Naive B cell (primary cell): ENCODE measurements at regions not wholly inside any gene's neighbourhood (a gene's known extent, or its start where the extent isn't known, plus 50 kb on each side); places are given as distances from the start of the nearest gene placed in this dataset.

Experiments used
- ATAC-seq, 2 donors: fragments of 150-1000 bp; cut with Tn5 transposase; 2 replicates each; pipeline ENCODE4 v1.10.0; 2021; ENCODE audit warnings: low read depth in 2 of 2, mild to moderate bottlenecking in 2 of 2, moderate library complexity in 2 of 2
- DNase-seq: peaks from one replicate; pipeline ENCODE4 v3.0.0; 2022
- H3K27ac Mint-ChIP-seq, 6 donors: one replicate each; pipeline ENCODE4 v1.8.0; 2020 to 2022; ENCODE audit warnings: mild to moderate bottlenecking in 6 of 6, mixed read lengths in 6 of 6, moderate library complexity in 5 of 6, inconsistent platforms in 2 of 6
- H3K27me3 Mint-ChIP-seq, 3 donors: one replicate each; pipeline ENCODE4 v1.8.0; 2021 to 2022; ENCODE audit warnings: mixed read lengths in 3 of 3, mild to moderate bottlenecking in 1 of 3
- H3K36me3 Mint-ChIP-seq, 2 donors: one replicate each; pipeline ENCODE4 v1.8.0; 2020 to 2022; ENCODE audit warnings: mixed read lengths in 2 of 2, inconsistent platforms in 1 of 2, mild to moderate bottlenecking in 1 of 2
- H3K4me1 Mint-ChIP-seq, 3 donors: one replicate each; pipeline ENCODE4 v1.8.0; 2020 to 2022; ENCODE audit warnings: mixed read lengths in 3 of 3, inconsistent platforms in 1 of 3, mild to moderate bottlenecking in 1 of 3, moderate library complexity in 1 of 3
- H3K4me3 Mint-ChIP-seq, 8 donors: one replicate each; pipeline ENCODE4 v1.8.0; 2020 to 2022; ENCODE audit warnings: mild to moderate bottlenecking in 8 of 8, mixed read lengths in 8 of 8, moderate library complexity in 8 of 8, inconsistent platforms in 2 of 8
- H3K9me3 Mint-ChIP-seq, 7 donors: one replicate each; pipeline ENCODE4 v1.8.0; 2020 to 2022; ENCODE audit warnings: mixed read lengths in 7 of 7, mild to moderate bottlenecking in 5 of 7, inconsistent platforms in 2 of 7, moderate library complexity in 1 of 7

DNA sequence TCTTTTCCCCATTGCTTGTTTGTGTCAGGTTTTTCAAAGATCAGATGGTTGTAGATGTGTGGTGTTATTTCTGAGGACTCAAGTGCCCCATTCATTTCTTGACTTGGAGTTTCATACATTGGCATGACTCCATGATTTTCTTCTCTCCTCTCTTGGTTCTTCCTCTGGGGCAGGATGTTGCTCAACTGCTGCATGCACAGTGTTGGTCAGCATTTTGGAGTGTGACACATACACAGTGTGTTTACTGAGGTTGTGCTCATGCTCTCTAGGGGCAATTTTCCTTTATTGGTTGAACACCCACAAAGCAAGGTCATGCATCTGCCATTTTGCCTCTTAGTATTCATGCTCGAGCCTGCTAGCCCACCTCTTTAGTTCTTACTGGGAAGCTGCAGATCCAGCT, 1993.8 kb downstream of the ARAP2 start:
- Mint-ChIP-seq H3K4me1 (no peaks in the 10 kb centered on the region), H3K27ac (no peak overlapping the region), H3K27me3 (no peaks in the 10 kb centered on the region), H3K9me3 (peaks cover 2 to 9% (median 7%) of the 10 kb centered on the region in 7 donors), H3K36me3 (no peaks in the 10 kb centered on the region), H3K4me3 (no peak overlapping the region)
- DNase-seq (no peak), ATAC-seq (no peak)

DNA sequence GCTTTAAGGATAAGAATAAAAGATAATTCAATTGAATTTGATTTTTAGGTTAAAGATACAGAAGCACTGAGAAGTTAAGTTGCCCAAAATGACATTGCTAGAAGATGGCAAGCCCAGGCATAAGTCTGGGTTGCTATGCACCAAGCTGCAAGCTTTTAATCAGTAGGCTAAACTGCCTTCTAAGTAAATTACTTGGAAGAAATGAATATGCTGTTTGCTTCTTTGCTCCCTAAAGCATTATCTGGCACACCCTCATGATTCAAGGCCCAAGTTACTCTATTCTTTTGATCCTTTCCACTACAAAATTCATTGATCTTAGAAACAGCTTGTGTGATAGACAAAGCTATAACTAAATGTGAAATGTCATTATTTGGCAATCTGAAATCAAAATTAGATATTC, 1991.1 kb downstream of the ARAP2 start:
- Mint-ChIP-seq H3K4me3 (no peak overlapping the region), H3K36me3 (no peaks in the 10 kb centered on the region), H3K9me3 (peaks cover 2 to 14% (median 10%) of the 10 kb centered on the region in 7 donors), H3K27ac (no peak overlapping the region), H3K27me3 (no peaks in the 10 kb centered on the region), H3K4me1 (no peaks in the 10 kb centered on the region)
- DNase-seq = no peak
- no peak for ATAC-seq

DNA sequence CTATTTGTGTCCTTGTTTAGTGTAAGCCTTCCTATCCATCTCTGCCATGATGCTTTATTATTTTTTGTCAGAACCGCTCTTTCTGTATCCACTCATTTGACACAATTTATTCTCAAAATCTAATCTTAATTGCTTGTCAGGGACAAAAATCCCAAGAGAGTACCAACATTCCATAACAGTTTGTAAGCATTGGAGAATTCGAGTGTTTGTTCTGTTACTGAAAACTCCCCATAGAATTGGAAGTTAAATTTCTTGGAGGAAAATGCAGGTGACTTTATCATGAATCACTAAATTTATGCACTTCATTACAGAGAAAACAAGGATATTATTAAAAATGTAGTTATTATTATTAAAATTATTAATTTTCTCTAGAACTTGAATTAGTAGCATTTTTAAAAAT, 1986.1 kb downstream of the ARAP2 start:
- Mint-ChIP-seq H3K4me1 (no peaks in the 10 kb centered on the region), H3K4me3 (no peak overlapping the region), H3K9me3 (peaks cover 0 to 10% (median 5%) of the 10 kb centered on the region in 7 donors), H3K36me3 (no peaks in the 10 kb centered on the region), H3K27ac (no peak overlapping the region), H3K27me3 (no peaks in the 10 kb centered on the region)
- ATAC-seq (no peak), DNase-seq (no peak)

DNA sequence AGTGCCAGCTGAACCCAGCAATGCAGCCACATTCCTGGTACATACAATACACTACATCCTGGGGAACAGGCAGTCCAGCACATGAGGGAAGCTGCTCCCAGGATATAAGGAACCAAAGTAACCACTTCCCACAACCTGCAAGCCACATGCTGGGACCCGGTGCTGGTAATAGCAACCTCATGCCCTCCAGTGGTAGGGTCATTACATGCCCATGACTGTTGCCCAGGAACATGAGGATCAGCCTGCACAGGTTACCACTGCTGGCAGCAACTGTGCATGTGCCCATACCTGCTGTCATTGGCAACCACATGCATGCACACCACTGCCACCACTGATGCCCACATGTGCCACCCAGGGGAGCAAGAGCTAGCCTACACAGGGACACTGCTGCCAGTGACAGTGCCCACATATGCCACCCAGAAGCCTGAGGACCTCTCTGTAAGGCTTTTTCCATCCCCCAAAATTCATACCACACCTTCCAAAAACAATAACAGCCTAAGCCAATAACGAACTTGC, 1982.5 kb downstream of the ARAP2 start:
- Mint-ChIP-seq H3K27ac (no peak overlapping the region), H3K27me3 (no peaks in the 10 kb centered on the region), H3K36me3 (no peaks in the 10 kb centered on the region), H3K4me3 (no peak overlapping the region), H3K9me3 (peaks cover 0 to 13% (median 7%) of the 10 kb centered on the region in 7 donors), H3K4me1 (no peaks in the 10 kb centered on the region)
- ATAC-seq (no peak), DNase-seq (no peak)

DNA sequence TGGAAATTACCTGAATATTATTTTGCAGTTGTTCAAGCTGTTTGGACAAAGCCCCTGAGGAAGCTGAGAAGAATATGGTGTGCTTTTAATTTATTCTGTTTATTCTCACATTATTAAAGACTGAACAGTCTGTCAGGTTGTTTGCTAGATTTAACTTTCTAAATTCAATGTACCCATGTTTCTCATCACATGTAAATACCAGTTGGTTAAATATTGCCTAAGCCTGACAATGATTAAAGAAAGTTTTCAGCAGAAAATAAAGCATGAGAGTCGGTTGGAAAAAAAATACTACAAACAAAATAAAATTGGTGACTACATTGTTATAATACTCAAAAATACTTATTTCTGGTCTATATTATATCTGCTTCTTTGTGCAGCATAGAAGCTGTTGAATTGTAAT, 1974.7 kb downstream of the ARAP2 start:
- H3K27me3 Mint-ChIP-seq = no peaks in the 10 kb centered on the region
- ATAC-seq (no peak), DNase-seq (no peak)
- no peaks in the 10 kb centered on the region for H3K4me1 Mint-ChIP-seq
- no peak overlapping the region for H3K4me3 Mint-ChIP-seq
- peaks cover 0 to 8% (median 2%) of the 10 kb centered on the region in 7 donors for H3K9me3 Mint-ChIP-seq
- no peak overlapping the region for H3K27ac Mint-ChIP-seq
- H3K36me3 Mint-ChIP-seq = no peaks in the 10 kb centered on the region

DNA sequence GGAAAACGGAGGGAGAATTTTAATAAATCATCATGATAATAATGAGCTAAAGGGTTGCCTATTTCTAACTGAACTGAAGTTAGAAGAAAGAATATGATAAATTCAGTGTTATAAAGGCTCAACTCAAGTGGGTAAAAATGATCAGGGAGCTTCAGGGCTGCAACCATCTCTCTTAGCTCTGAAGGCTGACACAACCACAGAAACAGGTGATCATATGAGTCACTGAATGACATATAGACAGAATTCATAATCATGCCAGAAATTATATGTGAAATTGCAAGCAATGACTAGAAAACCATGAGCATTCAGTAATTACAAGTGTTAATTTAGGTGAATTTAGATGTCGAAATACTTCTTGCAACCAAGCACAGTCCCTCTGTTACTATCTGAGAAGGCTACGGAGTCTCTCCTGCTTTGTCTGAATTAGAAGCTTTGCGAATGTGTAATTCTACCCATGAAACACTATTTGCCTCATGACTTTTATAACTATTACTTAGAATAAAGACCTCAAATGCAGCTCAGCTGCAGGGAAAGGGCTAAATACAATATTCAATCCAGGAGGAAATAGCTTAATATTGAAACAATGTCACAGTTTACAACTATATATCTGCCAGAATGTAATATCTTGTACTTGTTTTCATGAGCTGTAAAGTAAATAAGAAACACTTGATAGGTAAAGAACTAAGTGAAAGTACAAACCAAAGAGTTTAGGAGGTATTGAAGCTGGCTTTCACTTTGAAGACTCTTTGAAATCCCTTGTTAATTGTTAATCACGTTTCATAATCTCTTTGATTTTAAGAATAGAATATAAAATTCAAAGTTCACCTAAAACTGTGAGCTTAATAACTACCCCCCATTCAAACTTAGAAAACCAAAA, 1972.6 kb downstream of the ARAP2 start:
- Mint-ChIP-seq H3K27ac (no peak overlapping the region), H3K4me1 (no peaks in the 10 kb centered on the region), H3K27me3 (no peaks in the 10 kb centered on the region), H3K36me3 (no peaks in the 10 kb centered on the region), H3K9me3 (peaks cover 0 to 6% (median 5%) of the 10 kb centered on the region in 7 donors), H3K4me3 (no peak overlapping the region)
- ATAC-seq = no peak
- DNase-seq = no peak

DNA sequence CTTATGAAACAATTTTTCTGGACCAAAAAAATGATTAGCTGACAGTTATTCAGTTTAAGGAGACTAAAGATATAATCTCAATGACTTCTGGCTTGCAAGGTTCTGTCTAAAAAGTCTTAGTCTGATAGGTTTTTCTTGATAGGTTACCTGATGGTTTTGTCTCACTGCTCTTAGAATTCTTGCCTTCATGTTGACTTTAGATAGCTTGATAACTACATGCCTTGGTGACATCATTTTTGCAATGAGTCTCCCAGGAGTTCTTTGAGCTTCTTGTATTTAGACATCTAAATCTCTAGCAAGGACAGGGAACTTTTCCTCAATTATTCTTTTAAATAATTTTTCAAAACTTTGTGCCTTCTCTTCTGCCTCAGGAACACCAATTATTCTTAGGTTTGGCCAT, 1965.3 kb downstream of the ARAP2 start:
- ATAC-seq = no peak
- no peak for DNase-seq

DNA sequence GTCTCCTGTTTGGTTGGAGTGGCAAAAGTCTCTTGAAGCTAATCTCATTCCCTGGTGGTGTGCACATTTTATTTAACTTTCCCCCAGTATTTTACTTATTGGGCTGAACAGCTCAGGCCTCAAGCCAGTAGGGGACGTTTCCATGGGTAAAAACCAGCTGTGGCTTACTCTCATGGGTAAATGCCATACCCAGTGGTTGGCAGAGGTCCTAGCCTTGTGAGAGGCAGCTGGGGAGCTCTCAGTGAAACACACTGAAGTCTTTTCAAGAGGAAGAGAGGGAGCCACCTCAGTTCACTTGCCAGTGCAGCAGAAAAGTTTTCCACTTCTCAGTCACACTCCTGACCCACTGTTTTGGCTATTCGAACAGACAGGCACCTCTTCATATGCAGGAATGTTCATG, 1964.2 kb downstream of the ARAP2 start:
- Mint-ChIP-seq H3K4me1 (no peaks in the 10 kb centered on the region), H3K9me3 (peaks cover 0 to 9% (median 5%) of the 10 kb centered on the region in 7 donors), H3K27ac (peak overlapping the region in 1 of 6 donors; percentile 38), H3K36me3 (no peaks in the 10 kb centered on the region), H3K4me3 (no peak overlapping the region), H3K27me3 (no peaks in the 10 kb centered on the region)
- no peak for DNase-seq
- ATAC-seq = no peak

More for the DNA sequence above, 1965.3 kb downstream of the ARAP2 start:
- Mint-ChIP-seq H3K27me3 (no peaks in the 10 kb centered on the region), H3K9me3 (peaks cover 0 to 9% (median 5%) of the 10 kb centered on the region in 7 donors), H3K27ac (no peak overlapping the region), H3K4me1 (no peaks in the 10 kb centered on the region), H3K4me3 (no peak overlapping the region), H3K36me3 (no peaks in the 10 kb centered on the region)

DNA sequence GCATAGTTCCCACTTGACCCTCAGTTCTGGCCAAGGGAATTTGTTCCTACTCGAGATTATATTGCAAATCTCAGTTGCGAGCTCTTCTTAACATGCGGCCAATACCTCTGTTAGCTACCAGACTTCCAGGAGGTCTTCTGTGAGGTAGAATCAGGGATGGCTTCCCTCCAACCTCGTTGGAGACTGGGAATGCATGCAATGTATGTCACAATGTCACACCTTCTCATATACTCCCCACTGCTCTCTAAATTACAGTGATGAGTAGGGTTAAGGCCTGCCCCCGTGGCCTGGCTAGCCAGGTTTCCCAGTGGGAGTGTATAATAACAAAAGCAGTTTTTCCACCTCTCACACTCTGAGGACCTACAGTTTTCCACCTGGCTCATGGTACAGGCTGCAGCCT, 1962.5 kb downstream of the ARAP2 start:
- H3K9me3 Mint-ChIP-seq = peaks cover 0 to 9% (median 0%) of the 10 kb centered on the region in 7 donors
- H3K27ac Mint-ChIP-seq = no peak overlapping the region
- no peak for DNase-seq
- H3K4me1 Mint-ChIP-seq = no peaks in the 10 kb centered on the region
- no peaks in the 10 kb centered on the region for H3K27me3 Mint-ChIP-seq
- no peak overlapping the region for H3K4me3 Mint-ChIP-seq
- H3K36me3 Mint-ChIP-seq = no peaks in the 10 kb centered on the region
- no peak for ATAC-seq

DNA sequence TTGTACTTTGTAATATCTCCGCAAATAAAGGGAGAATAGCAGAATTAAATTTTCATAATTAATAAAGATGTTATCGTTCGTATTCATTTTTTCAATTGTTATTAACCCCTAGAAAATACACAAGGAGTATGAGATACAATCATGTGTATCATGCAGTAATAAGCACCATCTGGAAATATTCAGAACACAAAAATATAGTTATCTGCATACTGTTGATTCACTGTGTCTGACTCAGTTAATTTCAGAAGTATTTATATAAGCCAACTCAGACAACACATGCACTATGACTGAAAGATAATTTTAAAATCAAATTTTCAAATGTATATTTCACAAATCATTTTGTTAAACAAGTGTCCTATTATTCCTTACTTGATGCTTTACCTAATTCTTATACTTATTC, 1954.8 kb downstream of the ARAP2 start:
- H3K36me3 Mint-ChIP-seq = no peaks in the 10 kb centered on the region
- DNase-seq (no peak), ATAC-seq (no peak)
- no peak overlapping the region for H3K4me3 Mint-ChIP-seq
- H3K4me1 Mint-ChIP-seq = no peaks in the 10 kb centered on the region
- peaks cover 0 to 2% (median 0%) of the 10 kb centered on the region in 7 donors for H3K9me3 Mint-ChIP-seq
- H3K27me3 Mint-ChIP-seq = no peaks in the 10 kb centered on the region
- no peak overlapping the region for H3K27ac Mint-ChIP-seq

DNA sequence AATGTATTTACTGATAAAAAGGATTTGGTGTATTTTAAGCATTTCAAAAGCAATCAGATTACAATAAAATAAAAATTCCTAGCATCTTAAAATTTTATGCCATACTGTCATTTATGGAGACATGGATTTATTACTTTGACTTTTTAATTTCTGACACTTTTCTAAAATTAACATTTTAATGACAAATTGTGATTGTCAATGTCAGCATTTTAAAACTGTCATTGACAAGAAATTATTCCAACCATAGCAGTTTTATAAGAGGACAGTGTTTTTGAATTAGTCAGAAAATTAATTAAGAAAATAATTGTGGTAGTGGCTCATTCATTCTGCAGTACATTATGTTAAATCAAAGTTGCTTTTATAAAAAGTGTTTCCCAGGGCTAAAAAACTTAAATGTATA, 1954.4 kb downstream of the ARAP2 start:
- DNase-seq (no peak), ATAC-seq (no peak)
- Mint-ChIP-seq H3K36me3 (no peaks in the 10 kb centered on the region), H3K27me3 (no peaks in the 10 kb centered on the region), H3K4me3 (no peak overlapping the region), H3K9me3 (peaks cover 0 to 2% (median 0%) of the 10 kb centered on the region in 7 donors), H3K4me1 (no peaks in the 10 kb centered on the region), H3K27ac (no peak overlapping the region)

DNA sequence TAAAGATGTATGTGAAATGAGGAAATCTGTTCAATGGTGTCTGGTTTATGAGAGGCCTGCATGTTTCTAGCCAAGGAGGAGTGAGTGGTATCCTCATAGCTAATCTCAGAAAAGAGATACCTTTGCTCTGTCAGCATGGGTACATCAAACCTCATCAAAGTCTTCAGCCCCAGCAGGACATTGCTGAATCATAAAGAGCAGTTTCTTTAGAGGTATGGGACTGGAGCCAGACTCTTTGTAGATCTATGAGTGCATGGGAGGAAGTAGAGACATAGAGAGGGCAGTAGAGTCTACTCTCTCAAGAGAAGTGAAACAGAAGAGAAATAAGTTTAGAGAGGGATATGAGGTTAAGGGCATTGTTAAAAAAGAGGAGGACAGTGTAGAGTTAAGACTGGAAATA, 1950.9 kb downstream of the ARAP2 start:
- no peak for ATAC-seq
- no peak overlapping the region for H3K4me3 Mint-ChIP-seq

DNA sequence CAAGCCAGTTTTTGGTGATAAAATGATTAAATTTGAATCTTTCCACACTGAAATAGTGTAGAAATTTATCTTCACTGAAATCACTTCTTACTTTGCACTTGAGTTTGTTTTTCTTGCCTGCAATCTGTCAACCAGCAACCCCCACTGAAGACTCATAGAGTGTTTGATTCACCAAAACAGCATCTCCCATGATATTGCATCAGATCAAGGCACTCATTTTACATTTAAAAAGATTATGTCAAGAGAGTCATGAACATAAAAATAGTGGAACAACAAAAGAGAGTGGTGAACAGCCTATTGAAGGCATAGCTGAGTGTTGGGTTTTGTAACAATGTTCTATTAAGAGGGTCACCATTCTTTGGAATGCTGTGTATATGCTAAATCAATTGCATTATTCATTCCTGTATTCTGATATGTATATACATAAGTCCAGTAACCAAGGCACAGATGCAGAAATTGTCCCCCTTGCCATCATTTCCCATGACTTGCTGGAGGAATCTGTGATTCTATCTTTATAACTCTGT, 1934.9 kb downstream of the ARAP2 start:
- no peaks in the 10 kb centered on the region for H3K4me1 Mint-ChIP-seq
- no peak overlapping the region for H3K27ac Mint-ChIP-seq
- ATAC-seq (no peak), DNase-seq (no peak)
- H3K36me3 Mint-ChIP-seq = no peaks in the 10 kb centered on the region
- H3K9me3 Mint-ChIP-seq = peaks cover 0 to 18% (median 5%) of the 10 kb centered on the region in 7 donors
- H3K27me3 Mint-ChIP-seq = no peaks in the 10 kb centered on the region
- H3K4me3 Mint-ChIP-seq = no peak overlapping the region

More for the DNA sequence above, 1950.9 kb downstream of the ARAP2 start:
- H3K36me3 Mint-ChIP-seq = no peaks in the 10 kb centered on the region
- H3K27ac Mint-ChIP-seq = no peak overlapping the region
- no peak for DNase-seq
- H3K4me1 Mint-ChIP-seq = no peaks in the 10 kb centered on the region
- H3K27me3 Mint-ChIP-seq = no peaks in the 10 kb centered on the region
- peaks cover 0 to 4% (median 0%) of the 10 kb centered on the region in 7 donors for H3K9me3 Mint-ChIP-seq

DNA sequence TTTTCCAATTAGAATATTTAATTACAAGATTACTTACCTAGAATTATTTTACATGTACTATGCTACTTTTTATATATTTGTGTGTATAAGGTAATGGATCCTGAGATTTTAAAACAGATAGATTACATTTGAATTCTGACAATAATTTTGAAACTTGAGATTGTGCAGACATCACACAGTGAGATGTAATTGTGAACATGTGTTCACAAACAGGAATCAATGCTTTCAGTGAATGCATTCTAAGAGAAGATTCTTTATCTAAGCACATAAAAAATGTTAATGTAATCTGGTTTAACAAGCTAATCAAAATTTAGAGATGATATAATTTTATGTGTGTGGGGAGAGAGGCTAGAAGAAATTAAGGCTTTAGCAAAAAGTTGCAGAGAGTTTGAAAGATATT, 1925.5 kb downstream of the ARAP2 start:
- ATAC-seq (no peak), DNase-seq (no peak)
- Mint-ChIP-seq H3K36me3 (no peaks in the 10 kb centered on the region), H3K27ac (no peak overlapping the region), H3K27me3 (no peaks in the 10 kb centered on the region), H3K9me3 (peaks cover 0 to 11% (median 0%) of the 10 kb centered on the region in 7 donors), H3K4me1 (no peaks in the 10 kb centered on the region), H3K4me3 (no peak overlapping the region)
